MM.1S (cell line): ENCODE measurements at regions not wholly inside any gene's neighbourhood (a gene's known extent, or its start where the extent isn't known, plus 50 kb on each side); places are given as distances from the start of the nearest gene placed in this dataset.

Source experiments
- EZH2 ChIP-seq: fragments of 300-600 bp; sonication (generic); optimal IDR thresholded peaks from 2 replicates; pipeline ENCODE3; 2017; ENCODE audit warnings: low read depth, mild to moderate bottlenecking, antibody characterized with exemption, low read length, mixed read lengths
- TF ChIP-seq, protein P1 (sequence below): fragments of 300-600 bp; sonication (generic); IDR thresholded peaks from 2 replicates; pipeline ENCODE4 v1.5.1; 2016; ENCODE audit warnings: antibody characterized with exemption, low read length, mixed read lengths

DNA sequence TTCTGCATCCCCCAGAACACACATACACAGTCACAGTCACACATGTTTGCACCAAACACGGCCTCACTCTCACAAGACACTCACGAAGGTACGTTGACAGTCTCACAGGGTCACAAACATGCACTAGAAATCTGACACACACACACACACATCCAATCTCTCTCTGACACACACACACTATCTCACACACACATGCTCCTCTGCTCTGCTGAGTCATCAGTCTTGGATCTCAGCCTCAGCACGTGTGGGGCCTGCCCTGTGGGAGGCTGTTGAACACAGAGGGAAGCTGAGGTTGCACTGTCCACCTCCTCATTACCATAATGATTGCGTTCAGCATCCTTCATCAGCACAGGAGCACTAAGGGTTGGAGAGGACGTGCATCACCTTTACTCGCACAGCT lies 188.8 kb downstream of the MTRR start:
- TF ChIP-seq, protein P1, sequence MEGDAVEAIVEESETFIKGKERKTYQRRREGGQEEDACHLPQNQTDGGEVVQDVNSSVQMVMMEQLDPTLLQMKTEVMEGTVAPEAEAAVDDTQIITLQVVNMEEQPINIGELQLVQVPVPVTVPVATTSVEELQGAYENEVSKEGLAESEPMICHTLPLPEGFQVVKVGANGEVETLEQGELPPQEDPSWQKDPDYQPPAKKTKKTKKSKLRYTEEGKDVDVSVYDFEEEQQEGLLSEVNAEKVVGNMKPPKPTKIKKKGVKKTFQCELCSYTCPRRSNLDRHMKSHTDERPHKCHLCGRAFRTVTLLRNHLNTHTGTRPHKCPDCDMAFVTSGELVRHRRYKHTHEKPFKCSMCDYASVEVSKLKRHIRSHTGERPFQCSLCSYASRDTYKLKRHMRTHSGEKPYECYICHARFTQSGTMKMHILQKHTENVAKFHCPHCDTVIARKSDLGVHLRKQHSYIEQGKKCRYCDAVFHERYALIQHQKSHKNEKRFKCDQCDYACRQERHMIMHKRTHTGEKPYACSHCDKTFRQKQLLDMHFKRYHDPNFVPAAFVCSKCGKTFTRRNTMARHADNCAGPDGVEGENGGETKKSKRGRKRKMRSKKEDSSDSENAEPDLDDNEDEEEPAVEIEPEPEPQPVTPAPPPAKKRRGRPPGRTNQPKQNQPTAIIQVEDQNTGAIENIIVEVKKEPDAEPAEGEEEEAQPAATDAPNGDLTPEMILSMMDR, result no peak
- no peak for TF ChIP-seq EZH2
